ENCODE measurements at regions not wholly inside any gene's neighbourhood (a gene's known extent, or its start where the extent isn't known, plus 50 kb on each side); places are given as distances from the start of the nearest gene placed in this dataset.

- TF ChIP-seq CTCF (IDR thresholded peaks at IDR 0.05), result no peak
- no peak for TF ChIP-seq POLR2A (IDR thresholded peaks at IDR 0.05)
These were observed 195.1 kb downstream of the RDH14 start for GRCh38 chr2:18365342-18365741.
